ENCODE measurements at regions not wholly inside any gene's neighbourhood (a gene's known extent, or its start where the extent isn't known, plus 50 kb on each side); places are given as distances from the start of the nearest gene placed in this dataset.
"Not testable (repeated sequence)": the region's sequence is repeated elsewhere in the genome, so short reads cannot be mapped to it uniquely, and the experiment has no call there.

DNA sequence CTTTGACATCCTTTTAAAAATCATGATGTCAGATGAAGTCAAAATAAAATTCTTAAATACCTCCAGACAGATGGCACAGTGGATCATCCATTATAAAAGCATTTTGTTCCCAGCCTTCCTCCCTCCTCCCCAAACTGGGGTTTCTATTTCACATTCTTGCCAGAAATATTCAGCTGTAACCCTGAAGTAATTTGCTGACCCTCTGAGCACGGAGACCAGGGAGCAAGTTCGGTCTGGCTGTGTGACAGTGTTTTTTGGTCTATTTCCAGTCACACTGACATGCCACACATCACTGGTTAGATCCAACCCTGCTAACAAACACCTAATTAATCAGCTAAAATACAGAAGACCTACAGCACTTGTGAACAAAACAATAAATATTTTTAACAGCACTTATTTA, 126.2 kb upstream of the DMRT1 start:
- H3K27me3 ChIP-seq, result no peaks in the 10 kb centered on the region
- no peak overlapping the region for H3K4me3 ChIP-seq
- ATAC-seq (peak; percentile 42), DNase-seq (no peak)
- H3K27ac ChIP-seq, result no peak overlapping the region
- peaks cover 23% of the 10 kb centered on the region for H3K36me3 ChIP-seq
- TF ChIP-seq, protein P1, sequence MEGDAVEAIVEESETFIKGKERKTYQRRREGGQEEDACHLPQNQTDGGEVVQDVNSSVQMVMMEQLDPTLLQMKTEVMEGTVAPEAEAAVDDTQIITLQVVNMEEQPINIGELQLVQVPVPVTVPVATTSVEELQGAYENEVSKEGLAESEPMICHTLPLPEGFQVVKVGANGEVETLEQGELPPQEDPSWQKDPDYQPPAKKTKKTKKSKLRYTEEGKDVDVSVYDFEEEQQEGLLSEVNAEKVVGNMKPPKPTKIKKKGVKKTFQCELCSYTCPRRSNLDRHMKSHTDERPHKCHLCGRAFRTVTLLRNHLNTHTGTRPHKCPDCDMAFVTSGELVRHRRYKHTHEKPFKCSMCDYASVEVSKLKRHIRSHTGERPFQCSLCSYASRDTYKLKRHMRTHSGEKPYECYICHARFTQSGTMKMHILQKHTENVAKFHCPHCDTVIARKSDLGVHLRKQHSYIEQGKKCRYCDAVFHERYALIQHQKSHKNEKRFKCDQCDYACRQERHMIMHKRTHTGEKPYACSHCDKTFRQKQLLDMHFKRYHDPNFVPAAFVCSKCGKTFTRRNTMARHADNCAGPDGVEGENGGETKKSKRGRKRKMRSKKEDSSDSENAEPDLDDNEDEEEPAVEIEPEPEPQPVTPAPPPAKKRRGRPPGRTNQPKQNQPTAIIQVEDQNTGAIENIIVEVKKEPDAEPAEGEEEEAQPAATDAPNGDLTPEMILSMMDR (IDR thresholded peaks at IDR 0.05), result no peak
- H3K4me1 ChIP-seq, result peaks cover 13% of the 10 kb centered on the region
- no peaks in the 10 kb centered on the region for H3K9me3 ChIP-seq
- intact Hi-C loops (cut with DNase I), result no loop called here

DNA sequence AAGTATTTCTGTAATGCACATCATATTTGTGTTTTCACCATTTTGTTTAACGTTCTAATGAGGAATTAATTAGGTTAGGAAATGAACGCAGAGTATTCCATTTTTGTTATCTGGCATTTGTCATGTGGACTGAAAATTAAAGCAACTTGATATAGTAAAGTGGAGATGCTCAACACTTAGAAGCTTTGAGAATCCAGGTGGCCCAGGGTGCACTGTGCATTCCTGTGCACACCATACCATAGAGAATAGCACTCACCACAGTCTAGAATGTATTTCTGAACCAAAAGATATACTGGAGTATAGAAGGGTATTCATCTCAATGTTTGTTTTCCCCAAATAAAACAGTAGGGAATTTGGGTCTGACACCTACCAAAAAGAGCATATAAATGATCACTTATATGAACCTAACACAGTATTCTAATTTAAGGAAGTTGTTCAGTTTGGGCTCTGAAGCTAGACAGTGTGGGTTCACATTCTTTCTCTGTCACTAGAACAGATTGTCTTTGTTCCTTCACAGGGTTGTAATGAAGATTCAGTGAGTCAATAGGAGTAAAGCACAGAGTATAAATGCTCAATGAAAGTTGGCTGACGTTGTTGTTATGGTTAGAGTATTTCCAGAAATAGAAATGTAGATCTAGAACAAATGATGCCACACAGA, 125.6 kb upstream of the DMRT1 start:
- peaks cover 13% of the 10 kb centered on the region for H3K4me1 ChIP-seq
- intact Hi-C loops (cut with DNase I), result no loop called here

DNA sequence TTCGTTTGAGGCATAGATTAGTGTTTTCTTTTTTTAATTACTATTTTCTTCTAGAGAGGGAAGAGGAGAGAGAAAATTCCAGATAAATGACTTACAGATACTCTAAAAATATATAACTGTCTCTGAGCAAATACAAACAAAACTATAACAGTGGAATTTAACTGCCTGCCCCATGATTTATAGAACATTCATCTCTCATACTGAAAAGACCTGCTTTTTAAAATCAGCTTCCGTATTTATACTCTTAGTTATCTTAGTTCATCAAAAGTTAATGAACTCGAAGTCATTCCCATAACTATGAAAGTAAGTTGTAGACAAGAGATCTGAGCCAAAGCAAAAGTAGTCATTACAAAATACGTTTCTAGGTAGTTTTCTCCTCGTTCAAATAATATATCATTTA, 123.8 kb upstream of the DMRT1 start:
- intact Hi-C loops (cut with DNase I), result no loop called here
- no peak for ATAC-seq
- Histone ChIP-seq H3K27me3 (no peaks in the 10 kb centered on the region), H3K36me3 (peaks cover 4% of the 10 kb centered on the region), H3K9me3 (no peaks in the 10 kb centered on the region), H3K27ac (no peak overlapping the region), H3K4me1 (peaks cover 13% of the 10 kb centered on the region), H3K4me3 (no peak overlapping the region)
- no peak for DNase-seq
- TF ChIP-seq, protein P1 (IDR thresholded peaks at IDR 0.05), result no peak

More for the DNA sequence above, 125.6 kb upstream of the DMRT1 start:
- peaks cover 20% of the 10 kb centered on the region for H3K36me3 ChIP-seq
- DNase-seq (no peak), ATAC-seq (peak; percentile 42)
- no peak overlapping the region for H3K27ac ChIP-seq
- TF ChIP-seq, protein P1 (IDR thresholded peaks at IDR 0.05), result no peak
- no peaks in the 10 kb centered on the region for H3K27me3 ChIP-seq
- H3K9me3 ChIP-seq, result no peaks in the 10 kb centered on the region
- H3K4me3 ChIP-seq, result no peak overlapping the region

DNA sequence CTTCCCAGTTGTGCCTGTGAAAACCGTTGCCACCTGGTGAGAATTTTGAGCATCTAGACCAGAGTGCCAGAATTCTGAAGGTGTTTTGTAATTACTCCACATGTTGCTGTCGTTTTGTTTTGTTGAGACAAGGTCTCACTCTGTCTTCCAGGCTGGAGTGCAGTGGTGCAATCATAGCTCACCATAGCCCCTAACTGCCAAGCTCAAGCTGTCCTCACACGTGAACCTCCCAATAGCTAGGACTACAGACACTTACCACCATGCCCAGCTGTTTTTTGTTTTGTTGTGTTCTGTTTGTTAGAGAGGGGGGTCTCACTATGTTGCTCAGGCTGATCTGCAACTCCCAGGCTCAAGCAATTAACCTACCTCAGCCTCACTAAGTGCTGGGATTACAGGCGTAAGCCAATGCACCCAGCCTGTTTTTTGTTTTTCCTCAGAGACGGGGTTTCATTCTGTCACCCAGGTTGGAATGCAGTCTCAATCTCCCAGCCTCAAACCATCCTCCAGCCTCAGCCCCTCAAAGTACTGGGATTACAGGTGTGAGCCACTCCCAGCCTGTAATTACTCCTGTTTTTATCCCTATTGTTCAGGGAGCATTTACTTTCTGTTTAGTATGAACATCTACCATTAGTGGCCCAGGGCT, 121.1 kb upstream of the DMRT1 start:
- H3K4me1 ChIP-seq, result no peaks in the 10 kb centered on the region
- H3K27ac ChIP-seq, result no peak overlapping the region

DNA sequence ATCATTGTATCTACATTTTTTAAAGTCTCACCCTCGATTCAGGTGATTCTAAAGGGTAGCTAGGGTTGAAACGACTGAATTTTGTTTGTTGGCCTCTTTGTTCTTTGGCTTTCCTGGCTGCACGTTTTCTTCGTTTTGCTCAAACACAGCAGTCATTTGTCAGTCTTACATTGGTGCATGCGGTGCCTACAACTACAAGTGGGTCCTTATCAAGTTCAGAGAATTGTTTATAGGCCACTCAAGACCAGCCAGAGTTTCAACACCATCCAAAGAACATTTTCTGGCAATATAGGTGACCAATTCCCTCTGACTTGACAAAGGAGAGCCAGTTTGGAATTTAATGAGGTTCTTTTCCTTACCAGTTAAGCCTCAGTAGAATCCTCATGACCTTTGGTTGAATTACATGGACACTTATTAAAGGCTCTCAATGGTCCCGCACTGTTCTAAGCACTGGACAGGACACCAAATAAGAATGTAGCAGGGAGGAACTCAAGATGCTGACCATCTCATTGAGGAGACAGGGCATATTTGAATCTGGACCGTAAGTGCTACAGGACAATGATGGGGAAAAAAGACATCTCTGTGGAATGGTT, 119.0 kb upstream of the DMRT1 start:
- no peak overlapping the region for H3K4me3 ChIP-seq
- DNase-seq (no peak), ATAC-seq (peak; percentile 86)
- intact Hi-C loops (cut with DNase I), result no loop called here
- H3K27ac ChIP-seq, result no peak overlapping the region
- H3K27me3 ChIP-seq, result no peaks in the 10 kb centered on the region
- no peaks in the 10 kb centered on the region for H3K36me3 ChIP-seq
- H3K9me3 ChIP-seq, result no peaks in the 10 kb centered on the region
- TF ChIP-seq, protein P1 (IDR thresholded peaks at IDR 0.05), result no peak
- no peaks in the 10 kb centered on the region for H3K4me1 ChIP-seq

More for the DNA sequence above, 121.1 kb upstream of the DMRT1 start:
- Histone ChIP-seq H3K27me3 (no peaks in the 10 kb centered on the region), H3K4me3 (no peak overlapping the region), H3K36me3 (no peaks in the 10 kb centered on the region), H3K9me3 (no peaks in the 10 kb centered on the region)
- DNase-seq (no peak), ATAC-seq (no peak)
- intact Hi-C loops (cut with DNase I), result no loop called here
- TF ChIP-seq, protein P1 (IDR thresholded peaks at IDR 0.05), result no peak

DNA sequence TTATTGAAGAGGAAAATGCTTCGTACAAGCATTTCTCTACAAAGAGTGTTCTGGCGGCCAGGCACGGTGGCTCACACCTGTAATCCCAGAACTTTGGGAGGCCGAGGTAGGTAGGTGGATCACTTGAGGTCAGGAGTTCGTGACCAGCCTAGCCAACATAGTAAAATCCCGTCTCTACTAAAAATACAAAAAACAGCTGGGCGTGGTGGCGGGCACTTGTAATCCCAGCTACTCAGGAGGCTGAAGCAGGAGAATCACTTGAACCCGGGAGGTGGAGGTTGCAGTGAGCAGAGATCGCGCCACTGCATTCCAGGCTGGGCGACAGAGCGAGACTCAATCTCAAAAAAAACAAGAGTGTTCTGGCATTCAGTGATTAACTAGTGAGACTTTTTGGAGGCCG, 117.0 kb upstream of the DMRT1 start:
- H3K9me3 ChIP-seq; DNase-seq; H3K36me3 ChIP-seq; H3K27me3 ChIP-seq; H3K4me1 ChIP-seq; ATAC-seq; intact Hi-C loops (cut with DNase I); H3K27ac ChIP-seq; H3K4me3 ChIP-seq: not testable (repeated sequence)
